CD4-positive, alpha-beta T cell treated with Interferon alpha-2 for 1 hour (primary cell): ENCODE measurements at regions not wholly inside any gene's neighbourhood (a gene's known extent, or its start where the extent isn't known, plus 50 kb on each side); places are given as distances from the start of the nearest gene placed in this dataset.
A peak's percentile ranks its signal among the peaks of the same experiment; 100 is the strongest.

Experiments
- DNase-seq, 2 donors: peaks; one replicate each; pipeline ENCODE4 v3.0.0-alpha.2; 2020 to 2022

- no peak for DNase-seq
Measured at GRCh38 chr1:221109930-221110329, 230.7 kb downstream of the HLX start.

- no peak for DNase-seq
Measured at GRCh38 chr1:221117133-221117532, 237.9 kb downstream of the HLX start.

GRCh38 chr1:221117548-221117951 is 238.3 kb downstream of the HLX start:
- no peak for DNase-seq

GRCh38 chr1:221118176-221118937 is 239.1 kb downstream of the HLX start:
- no peak for DNase-seq

- DNase-seq, result no peak
Measured at GRCh38 chr1:221118938-221119320, 239.7 kb downstream of the HLX start.

- DNase-seq, result no peak
Measured at GRCh38 chr1:221122501-221122900, 243.3 kb downstream of the HLX start.

GRCh38 chr1:221125976-221126375 is 246.7 kb downstream of the HLX start:
- no peak for DNase-seq

- DNase-seq, result no peak
Measured at GRCh38 chr1:221137666-221138065, 258.4 kb downstream of the HLX start.

GRCh38 chr1:221138516-221138915 is 259.3 kb downstream of the HLX start:
- no peak for DNase-seq

- DNase-seq, result no peak
Measured at GRCh38 chr1:221139991-221140390, 260.7 kb downstream of the HLX start.

GRCh38 chr1:221141096-221141495 is 261.9 kb downstream of the HLX start:
- no peak for DNase-seq

- DNase-seq, result no peak
Measured at GRCh38 chr1:221141606-221142285, 262.5 kb downstream of the HLX start.

- no peak for DNase-seq
Measured at GRCh38 chr1:221148660-221149059, 269.4 kb downstream of the HLX start.

GRCh38 chr1:221149111-221149510 is 269.9 kb downstream of the HLX start:
- DNase-seq, result no peak

- DNase-seq, result no peak
Measured at GRCh38 chr1:221149555-221150075, 270.4 kb downstream of the HLX start.

GRCh38 chr1:221150996-221151395 is 271.8 kb downstream of the HLX start:
- no peak for DNase-seq

- DNase-seq, result no peak
Measured at GRCh38 chr1:221154932-221155331, 275.7 kb downstream of the HLX start.

- peak in 1 of 2 donors; percentile 0 for DNase-seq
Measured at GRCh38 chr1:221157026-221157761, 278.0 kb downstream of the HLX start.

- DNase-seq, result no peak
Measured at GRCh38 chr1:221159608-221160007, 280.4 kb downstream of the HLX start.

GRCh38 chr1:221161571-221162041 is 282.4 kb downstream of the HLX start:
- DNase-seq, result no peak

GRCh38 chr1:221162352-221162751 is 283.1 kb downstream of the HLX start:
- no peak for DNase-seq

GRCh38 chr1:221162939-221163338 is 283.7 kb downstream of the HLX start:
- no peak for DNase-seq

GRCh38 chr1:221164029-221164428 is 284.8 kb downstream of the HLX start:
- DNase-seq, result no peak
